AG04450 (cell line): ENCODE measurements at regions not wholly inside any gene's neighbourhood (a gene's known extent, or its start where the extent isn't known, plus 50 kb on each side); places are given as distances from the start of the nearest gene placed in this dataset.

Experiments
- CTCF ChIA-PET: fragments of 300-600, 350-600 bp; formaldehyde crosslinking; extraction: SDS; loops from one replicate; lab custom pipeline; 2022; ENCODE audit warnings: antibody characterized with exemption, inconsistent platforms; lab: Charles Lee
- POLR2A ChIA-PET: fragments of 350-600 bp; formaldehyde crosslinking; extraction: SDS; loops from one replicate; lab custom pipeline; 2021; ENCODE audit warnings: antibody characterized with exemption, inconsistent platforms; lab: Yijun Ruan, JAX
- DNase-seq: peaks from one replicate; pipeline ENCODE4 v3.0.0-alpha.2; 2011; ENCODE audit warnings: low read depth, low spot score
- H3K27ac ChIP-seq: one replicate; pipeline ENCODE4 v1.5.1; 2012; ENCODE audit warnings: low read depth, low read length, control low read depth
- H3K27me3 ChIP-seq: one replicate; pipeline ENCODE4 v1.6.0; 2012; ENCODE audit warnings: low read length; ENCODE audit not compliant: control insufficient read depth, insufficient read depth
- H3K4me3 ChIP-seq: 2 replicates; pipeline ENCODE4 v1.5.1; 2011; ENCODE audit warnings: mild to moderate bottlenecking, low read depth, low read length, control low read depth
- H3K9me3 ChIP-seq: 2 replicates; pipeline ENCODE4 v1.5.1; 2012; ENCODE audit warnings: low read length; ENCODE audit not compliant: control insufficient read depth, insufficient read depth
- TF ChIP-seq, protein P1 (sequence below): IDR thresholded peaks from 2 replicates; pipeline ENCODE4 v1.5.1; 2011; ENCODE audit warnings: low read depth, low read length, control low read depth, inconsistent platforms

DNA sequence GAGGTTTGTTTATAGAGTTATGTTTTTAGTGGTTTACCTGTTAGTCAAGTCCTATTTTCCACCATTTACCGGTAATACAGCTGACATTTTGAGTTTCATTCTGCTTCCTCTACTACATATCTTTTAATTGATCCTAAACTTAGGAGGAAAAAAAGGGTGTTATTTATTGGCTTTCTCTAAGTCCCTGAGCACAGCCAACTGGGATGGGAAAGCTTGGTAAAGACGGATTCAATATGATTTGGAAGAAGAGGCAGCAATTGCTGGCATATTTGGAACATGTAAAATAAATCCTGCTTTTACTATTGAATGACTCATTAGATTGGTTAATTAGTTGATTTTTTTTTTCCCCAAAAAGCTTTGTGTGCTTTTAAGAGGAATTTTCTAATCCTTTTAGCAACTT, 475.7 kb downstream of the PRKD1 start:
- Histone ChIP-seq H3K27me3 (no peaks in the 10 kb centered on the region), H3K9me3 (no peaks in the 10 kb centered on the region), H3K4me3 (no peak overlapping the region), H3K27ac (no peak overlapping the region)
- TF ChIP-seq, protein P1, sequence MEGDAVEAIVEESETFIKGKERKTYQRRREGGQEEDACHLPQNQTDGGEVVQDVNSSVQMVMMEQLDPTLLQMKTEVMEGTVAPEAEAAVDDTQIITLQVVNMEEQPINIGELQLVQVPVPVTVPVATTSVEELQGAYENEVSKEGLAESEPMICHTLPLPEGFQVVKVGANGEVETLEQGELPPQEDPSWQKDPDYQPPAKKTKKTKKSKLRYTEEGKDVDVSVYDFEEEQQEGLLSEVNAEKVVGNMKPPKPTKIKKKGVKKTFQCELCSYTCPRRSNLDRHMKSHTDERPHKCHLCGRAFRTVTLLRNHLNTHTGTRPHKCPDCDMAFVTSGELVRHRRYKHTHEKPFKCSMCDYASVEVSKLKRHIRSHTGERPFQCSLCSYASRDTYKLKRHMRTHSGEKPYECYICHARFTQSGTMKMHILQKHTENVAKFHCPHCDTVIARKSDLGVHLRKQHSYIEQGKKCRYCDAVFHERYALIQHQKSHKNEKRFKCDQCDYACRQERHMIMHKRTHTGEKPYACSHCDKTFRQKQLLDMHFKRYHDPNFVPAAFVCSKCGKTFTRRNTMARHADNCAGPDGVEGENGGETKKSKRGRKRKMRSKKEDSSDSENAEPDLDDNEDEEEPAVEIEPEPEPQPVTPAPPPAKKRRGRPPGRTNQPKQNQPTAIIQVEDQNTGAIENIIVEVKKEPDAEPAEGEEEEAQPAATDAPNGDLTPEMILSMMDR: no peak
- POLR2A ChIA-PET: no interaction called here
- CTCF ChIA-PET: interaction anchor here (0.5 kb wide), 1 partner anchor 696 kb away, joined by 3 read pairs; no protein-coding TSS in a partner anchor
- DNase-seq: no peak

DNA sequence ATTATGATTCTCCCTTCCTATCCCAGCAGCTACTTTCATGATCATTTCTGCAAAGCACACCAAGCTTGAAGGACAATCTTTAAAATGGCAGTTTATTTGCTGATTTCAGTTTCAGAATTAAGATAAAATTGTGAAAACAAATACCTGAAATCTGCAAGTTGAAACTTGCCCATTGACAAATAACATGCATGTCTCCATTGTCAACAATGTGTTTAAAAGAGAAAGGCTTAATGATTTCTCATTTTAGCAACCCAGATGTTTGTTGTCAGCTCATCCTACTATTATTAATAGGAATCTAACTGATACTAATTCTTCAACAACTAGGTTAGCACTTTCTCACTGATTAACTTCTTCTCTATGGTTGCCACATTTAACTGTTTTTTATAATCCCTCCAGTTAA, 474.6 kb downstream of the PRKD1 start:
- TF ChIP-seq, protein P1: no peak
- ChIA-PET POLR2A (no interaction called here), CTCF (interaction anchor here (1.3 to 1.4 kb wide), 2 partner anchors 65 to 68 kb away, joined by 3 read pairs; no protein-coding TSS in a partner anchor)
- Histone ChIP-seq H3K27ac (no peak overlapping the region), H3K4me3 (no peak overlapping the region), H3K27me3 (no peaks in the 10 kb centered on the region), H3K9me3 (no peaks in the 10 kb centered on the region)
- no peak for DNase-seq

DNA sequence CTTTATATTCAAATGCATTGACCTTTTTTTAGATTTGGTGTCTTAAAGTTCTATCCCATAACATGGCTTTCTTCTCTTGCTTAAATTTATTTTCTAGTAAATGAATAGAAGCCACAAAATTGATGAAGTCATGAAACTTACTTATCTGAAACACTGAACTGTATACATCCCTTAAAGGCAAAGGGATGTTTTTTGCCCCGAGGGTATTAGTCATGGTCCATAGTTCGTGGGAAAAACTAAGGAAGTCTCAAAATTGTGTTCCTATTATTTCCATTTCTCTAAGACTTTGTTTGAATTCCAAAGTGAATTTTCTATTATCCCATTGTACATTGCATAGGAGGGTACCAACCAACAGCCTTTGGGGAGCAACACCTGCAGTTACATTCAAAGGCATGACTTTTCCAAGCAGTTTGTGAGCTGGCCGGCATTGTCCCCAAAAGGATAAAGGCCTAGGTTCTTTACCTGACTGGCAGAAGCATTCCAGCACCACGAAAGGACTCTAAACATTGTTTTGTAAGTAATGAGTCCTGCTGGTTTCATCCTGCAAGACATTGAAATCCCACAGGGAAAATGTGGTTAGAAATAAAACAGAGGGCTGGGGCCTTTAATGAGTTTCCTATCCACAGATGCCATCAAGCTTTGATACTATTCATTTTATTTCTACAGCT, 473.5 kb downstream of the PRKD1 start:
- DNase-seq: no peak
- no peaks in the 10 kb centered on the region for H3K27me3 ChIP-seq
- CTCF ChIA-PET: interaction anchor here (1.3 kb wide), 1 partner anchor 67 kb away, joined by 3 read pairs; no protein-coding TSS in a partner anchor
- no peaks in the 10 kb centered on the region for H3K9me3 ChIP-seq
- no peak overlapping the region for H3K27ac ChIP-seq
- POLR2A ChIA-PET: no interaction called here
- TF ChIP-seq, protein P1: no peak
- no peak overlapping the region for H3K4me3 ChIP-seq

- ChIA-PET CTCF (no interaction called here), POLR2A (no interaction called here)
- Histone ChIP-seq H3K27me3 (no peaks in the 10 kb centered on the region), H3K27ac (no peak overlapping the region), H3K4me3 (no peak overlapping the region), H3K9me3 (no peaks in the 10 kb centered on the region)
- TF ChIP-seq, protein P1: no peak
- no peak for DNase-seq
Measured at GRCh38 chr14:29458547-29458946, 469.1 kb downstream of the PRKD1 start.

DNA sequence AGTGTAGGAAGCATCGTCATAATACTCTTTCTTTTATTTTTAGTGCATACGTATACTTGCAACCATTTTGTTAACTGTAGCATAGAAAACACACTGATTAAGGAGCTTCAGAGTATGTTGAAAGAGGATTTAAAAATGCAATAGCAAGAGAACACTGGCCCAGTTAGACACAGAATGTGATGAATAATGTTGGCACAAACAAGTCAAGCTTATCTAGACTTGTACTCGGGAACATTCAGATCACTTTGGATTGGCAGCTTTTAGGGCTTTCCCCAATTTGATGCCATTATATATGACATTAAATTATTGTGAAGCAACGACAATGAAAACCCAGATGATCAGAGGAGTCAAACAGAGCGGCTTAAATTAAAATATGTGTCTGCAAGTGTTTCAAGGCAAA, 468.1 kb downstream of the PRKD1 start:
- Histone ChIP-seq H3K27ac (no peak overlapping the region), H3K4me3 (no peak overlapping the region), H3K9me3 (no peaks in the 10 kb centered on the region), H3K27me3 (no peaks in the 10 kb centered on the region)
- no peak for DNase-seq
- CTCF ChIA-PET: interaction anchor here (0.6 to 0.9 kb wide), 2 partner anchors 8 to 685 kb away, joined by 3 read pairs; no protein-coding TSS in a partner anchor
- POLR2A ChIA-PET: no interaction called here
- TF ChIP-seq, protein P1: no peak
